Ishikawa (cell line): ENCODE measurements at regions not wholly inside any gene's neighbourhood (a gene's known extent, or its start where the extent isn't known, plus 50 kb on each side); places are given as distances from the start of the nearest gene placed in this dataset.

Experiments
- CEBPB ChIP-seq: IDR thresholded peaks from 2 replicates; pipeline ENCODE4 v1.6.1; 2012
- CREB1 ChIP-seq: IDR thresholded peaks from 2 replicates; pipeline ENCODE4 v1.6.1; 2012; ENCODE audit warnings: low read depth
- EGR1 ChIP-seq: IDR thresholded peaks from 2 replicates; pipeline ENCODE4 v1.6.1; 2012
- EP300 ChIP-seq: IDR thresholded peaks from 2 replicates; pipeline ENCODE4 v1.6.1; 2012; ENCODE audit warnings: borderline replicate concordance
- FOXM1 ChIP-seq: IDR thresholded peaks from 2 replicates; pipeline ENCODE4 v1.6.1; 2012; ENCODE audit warnings: low read depth, borderline replicate concordance
- MAX ChIP-seq: IDR thresholded peaks from 2 replicates; pipeline ENCODE4 v1.6.1; 2012
- NFIC ChIP-seq: IDR thresholded peaks from 2 replicates; pipeline ENCODE4 v1.6.1; 2012
- RAD21 ChIP-seq: IDR thresholded peaks from 2 replicates; pipeline ENCODE4 v1.6.1; 2012; ENCODE audit warnings: low read depth
- REST ChIP-seq: IDR thresholded peaks from 2 replicates; pipeline ENCODE4 v1.6.1; 2012; ENCODE audit warnings: low read depth, mild to moderate bottlenecking
- TAF1 ChIP-seq: IDR thresholded peaks from 2 replicates; pipeline ENCODE4 v1.6.1; 2012; ENCODE audit warnings: low read depth, mild to moderate bottlenecking
- TCF12 ChIP-seq: IDR thresholded peaks from 2 replicates; pipeline ENCODE4 v1.6.1; 2012; ENCODE audit warnings: low read depth
- TEAD4 ChIP-seq: IDR thresholded peaks from 2 replicates; pipeline ENCODE4 v1.6.1; 2012
- USF1 ChIP-seq: IDR thresholded peaks from 2 replicates; pipeline ENCODE4 v1.6.1; 2012
- YY1 ChIP-seq: IDR thresholded peaks from 2 replicates; pipeline ENCODE4 v1.6.1; 2012; ENCODE audit warnings: low read depth
- ZBTB7A ChIP-seq: IDR thresholded peaks from 2 replicates; pipeline ENCODE4 v1.6.1; 2012; ENCODE audit warnings: low read depth

GRCh38 chr2:220377482-220378155, 750.2 kb downstream of the SLC4A3 start:
- TF ChIP-seq TEAD4 (no peak), TCF12 (no peak), ZBTB7A (no peak), EGR1 (no peak), TAF1 (no peak), USF1 (no peak), FOXM1 (no peak), EP300 (no peak), CREB1 (no peak), CEBPB (no peak), NFIC (no peak), YY1 (no peak)

- TF ChIP-seq REST: no peak
- TF ChIP-seq NFIC: no peak
- TF ChIP-seq EGR1: no peak
- TF ChIP-seq TEAD4: no peak
- TF ChIP-seq TAF1: no peak
- TF ChIP-seq TCF12: no peak
- TF ChIP-seq YY1: no peak
- TF ChIP-seq CEBPB: no peak
- no peak for TF ChIP-seq EP300
- no peak for TF ChIP-seq CREB1
- no peak for TF ChIP-seq RAD21
Measured at GRCh38 chr2:220393711-220394110, 766.3 kb downstream of the SLC4A3 start.

GRCh38 chr2:220394433-220394832, 767.0 kb downstream of the SLC4A3 start:
- TF ChIP-seq FOXM1 (no peak), RAD21 (no peak), CEBPB (no peak), USF1 (no peak), TCF12 (no peak), CREB1 (no peak), TAF1 (no peak), YY1 (no peak), EGR1 (no peak), NFIC (no peak), ZBTB7A (no peak)

GRCh38 chr2:220396287-220396686, 768.9 kb downstream of the SLC4A3 start:
- no peak for TF ChIP-seq ZBTB7A
- TF ChIP-seq TCF12: no peak
- TF ChIP-seq YY1: no peak
- TF ChIP-seq REST: no peak
- no peak for TF ChIP-seq USF1
- no peak for TF ChIP-seq NFIC
- TF ChIP-seq FOXM1: no peak
- no peak for TF ChIP-seq TAF1
- no peak for TF ChIP-seq EGR1

GRCh38 chr2:220410296-220410695, 782.9 kb downstream of the SLC4A3 start:
- TF ChIP-seq FOXM1 (no peak), NFIC (no peak), RAD21 (no peak), USF1 (no peak), YY1 (no peak)

GRCh38 chr2:220417503-220417902, 790.1 kb downstream of the SLC4A3 start:
- no peak for TF ChIP-seq TEAD4
- no peak for TF ChIP-seq EGR1
- TF ChIP-seq NFIC: no peak
- TF ChIP-seq MAX: no peak
- TF ChIP-seq CEBPB: no peak
- no peak for TF ChIP-seq REST
- TF ChIP-seq ZBTB7A: no peak
- no peak for TF ChIP-seq TCF12
- TF ChIP-seq RAD21: no peak
- TF ChIP-seq FOXM1: no peak
- no peak for TF ChIP-seq CREB1
- TF ChIP-seq TAF1: no peak
- no peak for TF ChIP-seq EP300
- no peak for TF ChIP-seq YY1
- no peak for TF ChIP-seq USF1
